OCI-LY3 (cell line): ENCODE measurements at regions not wholly inside any gene's neighbourhood (a gene's known extent, or its start where the extent isn't known, plus 50 kb on each side); places are given as distances from the start of the nearest gene placed in this dataset.

ENCODE experiments used
- CTCF ChIP-seq: fragments of 200-600, 300-600 bp; sonication (generic); IDR thresholded peaks from 2 replicates; pipeline ENCODE4 v1.5.1; 2014; ENCODE audit warnings: antibody characterized with exemption, low read length, low read depth
- EZH2phosphoT487 ChIP-seq: fragments of 200-600 bp; shearing (Covaris generic); IDR thresholded peaks from 2 replicates; pipeline ENCODE4 v1.6.1; 2018; ENCODE audit warnings: antibody characterized with exemption, mixed run types, low read depth

- TF ChIP-seq CTCF (no peak), EZH2phosphoT487 (no peak)
Measured at GRCh38 chr20:12947691-12948090, 61.1 kb upstream of the SPTLC3 start.
